ENCODE measurements at regions not wholly inside any gene's neighbourhood (a gene's known extent, or its start where the extent isn't known, plus 50 kb on each side); places are given as distances from the start of the nearest gene placed in this dataset.

DNA sequence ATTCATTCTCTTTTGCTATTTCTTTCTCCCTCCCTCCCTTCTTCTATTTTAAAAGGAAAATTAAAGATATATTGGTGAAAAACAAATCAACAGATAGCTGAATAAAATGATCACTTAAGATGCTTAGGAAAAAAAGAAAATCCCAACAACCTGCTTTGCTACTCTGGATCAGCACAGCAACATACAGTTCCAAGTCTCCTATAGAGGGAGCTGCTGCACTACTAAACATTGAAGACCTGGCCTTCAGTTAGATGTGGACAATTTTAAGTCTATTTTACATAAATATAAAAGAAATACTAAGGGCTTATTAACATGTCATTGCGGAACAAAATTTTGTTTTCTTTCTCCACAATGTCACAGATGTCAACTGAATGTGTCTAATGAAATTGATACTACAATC lies 226.4 kb downstream of the MAGEB5 start:
- TF ChIP-seq, protein P1, sequence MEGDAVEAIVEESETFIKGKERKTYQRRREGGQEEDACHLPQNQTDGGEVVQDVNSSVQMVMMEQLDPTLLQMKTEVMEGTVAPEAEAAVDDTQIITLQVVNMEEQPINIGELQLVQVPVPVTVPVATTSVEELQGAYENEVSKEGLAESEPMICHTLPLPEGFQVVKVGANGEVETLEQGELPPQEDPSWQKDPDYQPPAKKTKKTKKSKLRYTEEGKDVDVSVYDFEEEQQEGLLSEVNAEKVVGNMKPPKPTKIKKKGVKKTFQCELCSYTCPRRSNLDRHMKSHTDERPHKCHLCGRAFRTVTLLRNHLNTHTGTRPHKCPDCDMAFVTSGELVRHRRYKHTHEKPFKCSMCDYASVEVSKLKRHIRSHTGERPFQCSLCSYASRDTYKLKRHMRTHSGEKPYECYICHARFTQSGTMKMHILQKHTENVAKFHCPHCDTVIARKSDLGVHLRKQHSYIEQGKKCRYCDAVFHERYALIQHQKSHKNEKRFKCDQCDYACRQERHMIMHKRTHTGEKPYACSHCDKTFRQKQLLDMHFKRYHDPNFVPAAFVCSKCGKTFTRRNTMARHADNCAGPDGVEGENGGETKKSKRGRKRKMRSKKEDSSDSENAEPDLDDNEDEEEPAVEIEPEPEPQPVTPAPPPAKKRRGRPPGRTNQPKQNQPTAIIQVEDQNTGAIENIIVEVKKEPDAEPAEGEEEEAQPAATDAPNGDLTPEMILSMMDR (IDR thresholded peaks at IDR 0.05): no peak
- TF ChIP-seq EP300 (IDR thresholded peaks at IDR 0.05) (no peak), POLR2A (IDR thresholded peaks at IDR 0.05) (no peak), POLR2AphosphoS5 (IDR thresholded peaks at IDR 0.05) (no peak)
- intact Hi-C loops (cut with DNase I; ENCODE audit: low total_unique reads): no loop called here
- Histone ChIP-seq H3K27me3 (no peaks in the 10 kb centered on the region), H3K4me1 (no peaks in the 10 kb centered on the region), H3K4me3 (no peak overlapping the region), H3K27ac (no peak overlapping the region), H3K36me3 (no peaks in the 10 kb centered on the region), H3K9me3 (no peaks in the 10 kb centered on the region)
- 12 to 21% (median 13%) methylated on average over 1 of the region's 1 CpG for WGBS, 5 donors
- DNase-seq: peak in 1 of 2 donors; percentile 43

DNA sequence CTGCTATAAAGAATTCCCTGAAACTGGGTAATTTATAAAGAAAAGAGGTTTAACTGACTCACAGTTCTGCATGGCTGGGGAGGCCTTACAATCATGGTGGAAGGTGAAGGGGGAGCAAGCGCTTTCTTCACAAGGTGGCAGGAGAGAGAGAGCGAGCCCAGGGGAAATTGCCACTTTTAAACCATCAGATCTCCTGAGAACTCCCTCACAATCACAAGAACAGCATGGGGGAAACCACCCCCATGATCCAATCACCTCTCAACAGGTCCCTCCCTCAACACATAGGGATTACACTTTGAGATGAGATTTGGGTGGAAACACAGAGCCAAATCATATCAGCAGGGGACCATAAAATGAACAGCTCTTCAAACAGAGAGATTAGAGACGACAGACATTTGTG lies 198.6 kb downstream of the MAGEB5 start:
- Histone ChIP-seq H3K4me3 (no peak overlapping the region), H3K27me3 (no peaks in the 10 kb centered on the region), H3K4me1 (no peaks in the 10 kb centered on the region), H3K27ac (no peak overlapping the region), H3K9me3 (peaks cover 0 to 25% (median 10%) of the 10 kb centered on the region in 4 donors), H3K36me3 (no peaks in the 10 kb centered on the region)
- TF ChIP-seq EP300 (IDR thresholded peaks at IDR 0.05) (no peak), POLR2AphosphoS5 (IDR thresholded peaks at IDR 0.05) (no peak), POLR2A (IDR thresholded peaks at IDR 0.05) (no peak)
- TF ChIP-seq, protein P1 (IDR thresholded peaks at IDR 0.05): no peak
- WGBS, 5 donors: 46 to 73% (median 52%) methylated on average over 3 of the region's 3 CpGs
- DNase-seq: no peak
- intact Hi-C loops (cut with DNase I; ENCODE audit: low total_unique reads): no loop called here

DNA sequence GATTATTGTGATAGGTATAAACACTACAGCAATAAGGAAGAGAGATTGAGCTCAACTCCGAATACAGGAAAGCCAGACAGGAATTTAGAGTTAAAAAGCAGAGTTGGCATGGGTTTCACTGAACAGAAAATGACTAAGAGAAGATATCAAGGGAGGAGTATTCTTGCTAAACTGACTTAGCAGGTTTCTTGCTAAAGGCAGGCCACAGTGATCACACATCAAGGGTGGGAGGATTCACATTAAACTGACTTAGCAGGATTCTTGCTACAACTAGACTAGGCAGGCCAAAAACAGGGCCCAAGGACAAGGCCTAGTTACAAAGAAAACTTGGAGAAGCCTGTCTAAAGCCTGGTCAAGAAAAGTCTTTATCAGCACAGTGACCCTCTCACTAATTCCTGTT lies 195.1 kb downstream of the MAGEB5 start:
- no peak for DNase-seq
- Histone ChIP-seq H3K4me3 (no peak overlapping the region), H3K27ac (no peak overlapping the region), H3K27me3 (no peaks in the 10 kb centered on the region), H3K9me3 (no peaks in the 10 kb centered on the region), H3K36me3 (no peaks in the 10 kb centered on the region), H3K4me1 (no peaks in the 10 kb centered on the region)
- 45 to 73% (median 59%) methylated on average over 1 of the region's 1 CpG for WGBS, 5 donors
- intact Hi-C loops (cut with DNase I; ENCODE audit: low total_unique reads): no loop called here
- TF ChIP-seq, protein P1 (IDR thresholded peaks at IDR 0.05): no peak
- no peak for TF ChIP-seq POLR2AphosphoS5 (IDR thresholded peaks at IDR 0.05)
- no peak for TF ChIP-seq POLR2A (IDR thresholded peaks at IDR 0.05)
- no peak for TF ChIP-seq EP300 (IDR thresholded peaks at IDR 0.05)

DNA sequence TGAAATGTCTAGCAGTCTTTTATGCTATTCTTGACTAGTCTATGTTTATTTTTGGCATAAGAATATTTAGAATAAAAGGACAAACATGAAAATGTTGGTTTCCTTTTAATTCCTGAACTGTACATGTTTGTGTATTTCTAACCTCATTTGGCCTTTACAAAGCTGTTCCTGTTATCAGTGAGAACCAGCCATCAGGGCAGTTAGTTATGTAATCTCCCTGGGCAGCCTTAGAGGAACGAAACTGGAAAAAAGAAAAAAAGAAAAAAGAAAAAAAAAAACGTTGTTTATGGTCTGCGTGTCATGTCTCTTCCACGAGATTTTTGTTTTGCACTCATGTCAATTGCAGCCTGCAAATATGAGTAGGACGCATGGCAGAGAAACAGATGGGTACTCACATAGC lies 193.7 kb downstream of the MAGEB5 start:
- no peaks in the 10 kb centered on the region for H3K4me1 ChIP-seq
- TF ChIP-seq EP300 (IDR thresholded peaks at IDR 0.05) (no peak), POLR2AphosphoS5 (IDR thresholded peaks at IDR 0.05) (no peak), POLR2A (IDR thresholded peaks at IDR 0.05) (no peak)
- TF ChIP-seq, protein P1 (IDR thresholded peaks at IDR 0.05): no peak
- H3K9me3 ChIP-seq: no peaks in the 10 kb centered on the region
- no peak overlapping the region for H3K4me3 ChIP-seq
- H3K27ac ChIP-seq: no peak overlapping the region
- WGBS, 5 donors: 32 to 51% (median 34%) methylated on average over 5 of the region's 5 CpGs
- no peak for DNase-seq
- H3K27me3 ChIP-seq: no peaks in the 10 kb centered on the region
- H3K36me3 ChIP-seq: no peaks in the 10 kb centered on the region
- intact Hi-C loops (cut with DNase I; ENCODE audit: low total_unique reads): no loop called here
